ENCODE measurements at regions not wholly inside any gene's neighbourhood (a gene's known extent, or its start where the extent isn't known, plus 50 kb on each side); places are given as distances from the start of the nearest gene placed in this dataset.

DNA sequence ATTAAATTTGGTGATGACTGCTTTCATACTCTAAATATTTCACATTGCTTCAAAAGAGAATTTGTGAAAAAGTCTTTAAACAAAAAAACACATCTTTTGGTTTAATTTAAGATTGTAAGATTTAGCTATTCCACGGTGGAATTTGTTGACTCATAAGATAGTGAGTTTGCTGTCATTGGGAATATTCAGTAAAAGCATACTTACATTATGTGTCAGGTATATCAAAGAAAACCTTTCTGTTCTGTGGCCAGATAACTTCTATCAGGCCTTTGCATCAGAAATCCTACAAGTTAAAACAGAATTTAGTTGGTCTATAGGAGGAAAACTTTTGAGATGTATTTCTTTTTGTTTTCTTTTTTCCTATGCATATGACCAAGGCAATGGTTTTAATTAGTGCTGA lies 148.8 kb upstream of the E2F7 start:
- no peaks in the 10 kb centered on the region for H3K36me3 Mint-ChIP-seq (ENCODE audit: insufficient read depth, unreplicated experiment)
- H3K4me3 Mint-ChIP-seq (ENCODE audit: low read depth, unreplicated experiment), result no peak overlapping the region
- no peak overlapping the region for H3K27ac Mint-ChIP-seq (ENCODE audit: unreplicated experiment)
- no TSS peak for BruUV-seq (replicated peaks)
- DNase-seq, result no peak
- intact Hi-C loops (cut with micrococcal nuclease; ENCODE audit: unreplicated experiment), result loop anchor here (5.0 kb wide), 1 partner anchor 78 kb away; no protein-coding TSS in a partner anchor
- TF ChIP-seq, protein P1, sequence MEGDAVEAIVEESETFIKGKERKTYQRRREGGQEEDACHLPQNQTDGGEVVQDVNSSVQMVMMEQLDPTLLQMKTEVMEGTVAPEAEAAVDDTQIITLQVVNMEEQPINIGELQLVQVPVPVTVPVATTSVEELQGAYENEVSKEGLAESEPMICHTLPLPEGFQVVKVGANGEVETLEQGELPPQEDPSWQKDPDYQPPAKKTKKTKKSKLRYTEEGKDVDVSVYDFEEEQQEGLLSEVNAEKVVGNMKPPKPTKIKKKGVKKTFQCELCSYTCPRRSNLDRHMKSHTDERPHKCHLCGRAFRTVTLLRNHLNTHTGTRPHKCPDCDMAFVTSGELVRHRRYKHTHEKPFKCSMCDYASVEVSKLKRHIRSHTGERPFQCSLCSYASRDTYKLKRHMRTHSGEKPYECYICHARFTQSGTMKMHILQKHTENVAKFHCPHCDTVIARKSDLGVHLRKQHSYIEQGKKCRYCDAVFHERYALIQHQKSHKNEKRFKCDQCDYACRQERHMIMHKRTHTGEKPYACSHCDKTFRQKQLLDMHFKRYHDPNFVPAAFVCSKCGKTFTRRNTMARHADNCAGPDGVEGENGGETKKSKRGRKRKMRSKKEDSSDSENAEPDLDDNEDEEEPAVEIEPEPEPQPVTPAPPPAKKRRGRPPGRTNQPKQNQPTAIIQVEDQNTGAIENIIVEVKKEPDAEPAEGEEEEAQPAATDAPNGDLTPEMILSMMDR (IDR thresholded peaks at IDR 0.05; ENCODE audit: unreplicated experiment), result no peak
- no peaks in the 10 kb centered on the region for H3K27me3 Mint-ChIP-seq (ENCODE audit: unreplicated experiment)
- H3K9me3 Mint-ChIP-seq (ENCODE audit: low read depth, unreplicated experiment), result no peaks in the 10 kb centered on the region
- H3K4me1 Mint-ChIP-seq (ENCODE audit: low read depth, unreplicated experiment), result peaks cover 16% of the 10 kb centered on the region
- CTCF ChIA-PET, result no interaction called here

GRCh38 chr12:77213319-77213718 lies 147.9 kb upstream of the E2F7 start:
- TF ChIP-seq, protein P1 (IDR thresholded peaks at IDR 0.05; ENCODE audit: unreplicated experiment), result no peak
- BruUV-seq (replicated peaks), result no TSS peak
- H3K4me3 Mint-ChIP-seq (ENCODE audit: low read depth, unreplicated experiment), result no peak overlapping the region
- CTCF ChIA-PET, result no interaction called here
- peak; percentile 36 for DNase-seq
- H3K27ac Mint-ChIP-seq (ENCODE audit: unreplicated experiment), result peak overlapping the region; percentile 2
- no peaks in the 10 kb centered on the region for H3K9me3 Mint-ChIP-seq (ENCODE audit: low read depth, unreplicated experiment)
- intact Hi-C loops (cut with micrococcal nuclease; ENCODE audit: unreplicated experiment), result loop anchor here (5.0 kb wide), 1 partner anchor 79 kb away; no protein-coding TSS in a partner anchor
- H3K36me3 Mint-ChIP-seq (ENCODE audit: insufficient read depth, unreplicated experiment), result no peaks in the 10 kb centered on the region
- H3K27me3 Mint-ChIP-seq (ENCODE audit: unreplicated experiment), result no peaks in the 10 kb centered on the region
- H3K4me1 Mint-ChIP-seq (ENCODE audit: low read depth, unreplicated experiment), result peaks cover 16% of the 10 kb centered on the region

- no peak for DNase-seq
- Mint-ChIP-seq H3K4me3 (ENCODE audit: low read depth, unreplicated experiment) (no peak overlapping the region), H3K4me1 (ENCODE audit: low read depth, unreplicated experiment) (peaks cover 16% of the 10 kb centered on the region), H3K9me3 (ENCODE audit: low read depth, unreplicated experiment) (no peaks in the 10 kb centered on the region), H3K27ac (ENCODE audit: unreplicated experiment) (no peak overlapping the region), H3K27me3 (ENCODE audit: unreplicated experiment) (no peaks in the 10 kb centered on the region), H3K36me3 (ENCODE audit: insufficient read depth, unreplicated experiment) (no peaks in the 10 kb centered on the region)
- BruUV-seq (replicated peaks), result no TSS peak
- TF ChIP-seq, protein P1 (IDR thresholded peaks at IDR 0.05; ENCODE audit: unreplicated experiment), result no peak
- CTCF ChIA-PET, result no interaction called here
- intact Hi-C loops (cut with micrococcal nuclease; ENCODE audit: unreplicated experiment), result loop anchor here (5.0 kb wide), 1 partner anchor 82 kb away; no protein-coding TSS in a partner anchor
Observed at GRCh38 chr12:77210724-77211123, 145.4 kb upstream of the E2F7 start.

DNA sequence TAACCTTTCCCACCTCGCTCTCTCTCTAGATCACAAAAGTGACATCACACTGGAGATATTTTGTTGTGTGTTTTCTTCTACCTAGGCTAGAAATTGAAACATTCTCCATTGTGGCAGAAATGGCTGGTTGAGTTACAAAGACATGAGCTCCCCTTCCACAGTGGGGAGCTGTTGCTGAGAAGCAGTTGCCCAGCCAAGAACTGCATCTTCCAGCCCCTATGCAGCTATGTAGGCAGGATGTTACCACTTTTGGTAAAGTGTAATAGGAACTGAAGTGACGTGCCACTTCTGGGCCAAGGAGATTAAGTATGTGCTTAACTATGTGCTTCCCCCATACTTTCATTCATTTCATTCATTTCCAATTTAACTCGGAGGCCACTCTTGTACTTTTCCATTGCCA lies 138.7 kb upstream of the E2F7 start:
- CTCF ChIA-PET, result interaction anchor here (1.0 kb wide), 1 partner anchor 121 kb away, joined by 3 read pairs; no protein-coding TSS in a partner anchor
- TF ChIP-seq, protein P1 (IDR thresholded peaks at IDR 0.05; ENCODE audit: unreplicated experiment), result no peak
- no peaks in the 10 kb centered on the region for H3K4me1 Mint-ChIP-seq (ENCODE audit: low read depth, unreplicated experiment)
- intact Hi-C loops (cut with micrococcal nuclease; ENCODE audit: unreplicated experiment), result no loop called here
- no peaks in the 10 kb centered on the region for H3K9me3 Mint-ChIP-seq (ENCODE audit: low read depth, unreplicated experiment)
- H3K4me3 Mint-ChIP-seq (ENCODE audit: low read depth, unreplicated experiment), result no peak overlapping the region
- BruUV-seq (replicated peaks), result no TSS peak
- H3K36me3 Mint-ChIP-seq (ENCODE audit: insufficient read depth, unreplicated experiment), result no peaks in the 10 kb centered on the region
- no peaks in the 10 kb centered on the region for H3K27me3 Mint-ChIP-seq (ENCODE audit: unreplicated experiment)
- H3K27ac Mint-ChIP-seq (ENCODE audit: unreplicated experiment), result no peak overlapping the region
- peak; percentile 14 for DNase-seq
